ENCODE measurements at regions not wholly inside any gene's neighbourhood (a gene's known extent, or its start where the extent isn't known, plus 50 kb on each side); places are given as distances from the start of the nearest gene placed in this dataset.
"Not testable (repeated sequence)": the region's sequence is repeated elsewhere in the genome, so short reads cannot be mapped to it uniquely, and the experiment has no call there.

GRCh38 chr14:70269582-70269981, 80.8 kb upstream of the SLC8A3 start:
- DNase-seq (ENCODE audit: low spot score), result no peak
- no peaks in the 10 kb centered on the region for H3K36me3 Mint-ChIP-seq (ENCODE audit: low read depth)
- no peak overlapping the region for H3K4me3 Mint-ChIP-seq
- no peaks in the 10 kb centered on the region for H3K9me3 Mint-ChIP-seq
- no peak overlapping the region for H3K27ac Mint-ChIP-seq
- H3K4me1 Mint-ChIP-seq (ENCODE audit: low read depth), result no peaks in the 10 kb centered on the region
- H3K27me3 Mint-ChIP-seq (ENCODE audit: low read depth), result peaks cover 9% of the 10 kb centered on the region

- Mint-ChIP-seq H3K9me3 (no peaks in the 10 kb centered on the region), H3K27me3 (ENCODE audit: low read depth) (peaks cover 6% of the 10 kb centered on the region), H3K4me1 (ENCODE audit: low read depth) (no peaks in the 10 kb centered on the region), H3K4me3 (no peak overlapping the region), H3K27ac (no peak overlapping the region), H3K36me3 (ENCODE audit: low read depth) (no peaks in the 10 kb centered on the region)
- no peak for DNase-seq (ENCODE audit: low spot score)
Observed at GRCh38 chr14:70268760-70269159, 80.0 kb upstream of the SLC8A3 start.

GRCh38 chr14:70266157-70266556, 77.4 kb upstream of the SLC8A3 start:
- H3K4me1 Mint-ChIP-seq (ENCODE audit: low read depth), result no peaks in the 10 kb centered on the region
- H3K9me3 Mint-ChIP-seq, result no peaks in the 10 kb centered on the region
- H3K27ac Mint-ChIP-seq, result no peak overlapping the region
- peaks cover 6% of the 10 kb centered on the region for H3K27me3 Mint-ChIP-seq (ENCODE audit: low read depth)
- H3K36me3 Mint-ChIP-seq (ENCODE audit: low read depth), result no peaks in the 10 kb centered on the region
- DNase-seq (ENCODE audit: low spot score), result no peak
- H3K4me3 Mint-ChIP-seq, result no peak overlapping the region

- no peaks in the 10 kb centered on the region for H3K9me3 Mint-ChIP-seq
Observed at GRCh38 chr14:70265422-70265821, 76.7 kb upstream of the SLC8A3 start.

GRCh38 chr14:70259420-70259819, 70.7 kb upstream of the SLC8A3 start:
- Mint-ChIP-seq H3K9me3 (no peaks in the 10 kb centered on the region), H3K27me3 (ENCODE audit: low read depth) (peaks cover 30% of the 10 kb centered on the region), H3K4me1 (ENCODE audit: low read depth) (peaks cover 1% of the 10 kb centered on the region), H3K27ac (no peak overlapping the region), H3K36me3 (ENCODE audit: low read depth) (no peaks in the 10 kb centered on the region), H3K4me3 (no peak overlapping the region)
- no peak for DNase-seq (ENCODE audit: low spot score)

More at GRCh38 chr14:70265422-70265821, 76.7 kb upstream of the SLC8A3 start:
- no peaks in the 10 kb centered on the region for H3K36me3 Mint-ChIP-seq (ENCODE audit: low read depth)
- peaks cover 6% of the 10 kb centered on the region for H3K27me3 Mint-ChIP-seq (ENCODE audit: low read depth)
- DNase-seq (ENCODE audit: low spot score), result no peak
- H3K4me3 Mint-ChIP-seq, result no peak overlapping the region
- H3K4me1 Mint-ChIP-seq (ENCODE audit: low read depth), result no peaks in the 10 kb centered on the region
- H3K27ac Mint-ChIP-seq, result no peak overlapping the region

GRCh38 chr14:70257526-70257925, 68.8 kb upstream of the SLC8A3 start:
- DNase-seq (ENCODE audit: low spot score), result no peak
- H3K27ac Mint-ChIP-seq, result no peak overlapping the region
- peaks cover 43% of the 10 kb centered on the region for H3K27me3 Mint-ChIP-seq (ENCODE audit: low read depth)
- H3K36me3 Mint-ChIP-seq (ENCODE audit: low read depth), result no peaks in the 10 kb centered on the region
- H3K4me3 Mint-ChIP-seq, result no peak overlapping the region
- peaks cover 1% of the 10 kb centered on the region for H3K4me1 Mint-ChIP-seq (ENCODE audit: low read depth)
- H3K9me3 Mint-ChIP-seq, result no peaks in the 10 kb centered on the region

GRCh38 chr14:70256601-70257000, 67.8 kb upstream of the SLC8A3 start:
- no peak for DNase-seq (ENCODE audit: low spot score)
- no peaks in the 10 kb centered on the region for H3K9me3 Mint-ChIP-seq
- no peak overlapping the region for H3K27ac Mint-ChIP-seq
- peaks cover 1% of the 10 kb centered on the region for H3K4me1 Mint-ChIP-seq (ENCODE audit: low read depth)
- peaks cover 47% of the 10 kb centered on the region for H3K27me3 Mint-ChIP-seq (ENCODE audit: low read depth)
- H3K36me3 Mint-ChIP-seq (ENCODE audit: low read depth), result no peaks in the 10 kb centered on the region
- peak overlapping the region; percentile 25 for H3K4me3 Mint-ChIP-seq

- H3K4me3 Mint-ChIP-seq, result peak overlapping the region; percentile 60
- H3K27me3 Mint-ChIP-seq (ENCODE audit: low read depth), result peaks cover 58% of the 10 kb centered on the region
- H3K27ac Mint-ChIP-seq; H3K9me3 Mint-ChIP-seq; H3K4me1 Mint-ChIP-seq (ENCODE audit: low read depth); H3K36me3 Mint-ChIP-seq (ENCODE audit: low read depth): not testable (repeated sequence)
- peak; percentile 19 for DNase-seq (ENCODE audit: low spot score)
Observed at GRCh38 chr14:70255071-70256057, 66.6 kb upstream of the SLC8A3 start.

- H3K4me1 Mint-ChIP-seq (ENCODE audit: low read depth), result peaks cover 1% of the 10 kb centered on the region
- no peaks in the 10 kb centered on the region for H3K36me3 Mint-ChIP-seq (ENCODE audit: low read depth)
- H3K9me3 Mint-ChIP-seq, result no peaks in the 10 kb centered on the region
- DNase-seq (ENCODE audit: low spot score), result no peak
- no peak overlapping the region for H3K27ac Mint-ChIP-seq
- H3K27me3 Mint-ChIP-seq (ENCODE audit: low read depth), result peaks cover 61% of the 10 kb centered on the region
- H3K4me3 Mint-ChIP-seq, result peak overlapping the region; percentile 17
Observed at GRCh38 chr14:70254476-70254961, 65.8 kb upstream of the SLC8A3 start.

GRCh38 chr14:70253547-70253946, 64.8 kb upstream of the SLC8A3 start:
- H3K4me1 Mint-ChIP-seq (ENCODE audit: low read depth); DNase-seq (ENCODE audit: low spot score); H3K36me3 Mint-ChIP-seq (ENCODE audit: low read depth); H3K27ac Mint-ChIP-seq; H3K9me3 Mint-ChIP-seq: not testable (repeated sequence)
- H3K4me3 Mint-ChIP-seq, result peak overlapping the region; percentile 32
- H3K27me3 Mint-ChIP-seq (ENCODE audit: low read depth), result peaks cover 57% of the 10 kb centered on the region

- H3K4me1 Mint-ChIP-seq (ENCODE audit: low read depth), result no peaks in the 10 kb centered on the region
- peaks cover 17% of the 10 kb centered on the region for H3K27me3 Mint-ChIP-seq (ENCODE audit: low read depth)
- no peaks in the 10 kb centered on the region for H3K36me3 Mint-ChIP-seq (ENCODE audit: low read depth)
- no peak overlapping the region for H3K4me3 Mint-ChIP-seq
- H3K27ac Mint-ChIP-seq, result no peak overlapping the region
- H3K9me3 Mint-ChIP-seq, result no peaks in the 10 kb centered on the region
- DNase-seq (ENCODE audit: low spot score), result no peak
Observed at GRCh38 chr14:70245026-70245425, 56.3 kb upstream of the SLC8A3 start.

GRCh38 chr14:70239802-70240201, 51.1 kb upstream of the SLC8A3 start:
- Mint-ChIP-seq H3K4me3 (no peak overlapping the region), H3K27ac (no peak overlapping the region)

GRCh38 chr14:70238635-70239034, 49.9 kb upstream of the SLC8A3 start:
- not testable (repeated sequence) for H3K27ac Mint-ChIP-seq; H3K4me1 Mint-ChIP-seq (ENCODE audit: low read depth); DNase-seq (ENCODE audit: low spot score); H3K9me3 Mint-ChIP-seq; H3K4me3 Mint-ChIP-seq; H3K36me3 Mint-ChIP-seq (ENCODE audit: low read depth)
- H3K27me3 Mint-ChIP-seq (ENCODE audit: low read depth), result peaks cover 13% of the 10 kb centered on the region

More at GRCh38 chr14:70239802-70240201, 51.1 kb upstream of the SLC8A3 start:
- H3K4me1 Mint-ChIP-seq (ENCODE audit: low read depth), result no peaks in the 10 kb centered on the region
- DNase-seq (ENCODE audit: low spot score), result no peak
- H3K36me3 Mint-ChIP-seq (ENCODE audit: low read depth), result no peaks in the 10 kb centered on the region
- H3K9me3 Mint-ChIP-seq, result no peaks in the 10 kb centered on the region
- H3K27me3 Mint-ChIP-seq (ENCODE audit: low read depth), result peaks cover 15% of the 10 kb centered on the region
